ENCODE measurements at regions not wholly inside any gene's neighbourhood (a gene's known extent, or its start where the extent isn't known, plus 50 kb on each side); places are given as distances from the start of the nearest gene placed in this dataset.

DNA sequence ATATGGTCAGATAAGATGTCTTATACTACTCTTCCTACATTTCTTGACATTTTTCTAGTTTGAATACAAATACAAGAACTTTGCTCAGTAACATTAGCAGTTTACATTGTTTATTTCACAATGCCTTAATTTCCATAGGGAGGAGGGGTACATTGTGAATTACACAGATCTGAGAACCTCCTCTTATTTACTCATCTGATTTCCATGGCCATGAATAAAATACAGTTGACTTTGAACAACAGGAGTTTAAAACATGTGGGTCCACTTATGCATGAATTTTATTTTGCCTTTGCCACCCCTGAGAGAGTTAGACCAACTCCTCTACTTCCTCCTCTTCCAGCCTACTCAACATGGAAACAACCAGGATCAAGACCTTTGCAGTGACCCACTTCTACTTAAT is 67.7 kb downstream of the MGST1 start:
- Mint-ChIP-seq H3K9me3 (peaks cover 14% of the 10 kb centered on the region), H3K27ac (no peak overlapping the region), H3K36me3 (no peaks in the 10 kb centered on the region), H3K4me3 (no peak overlapping the region), H3K4me1 (peaks cover 3% of the 10 kb centered on the region; the same call in 1 of the 2 replicates), H3K27me3 (ENCODE audit: low read depth) (no peaks in the 10 kb centered on the region)
- ChIA-PET CTCF (no interaction called here), POLR2A (no interaction called here)
- no peak for ATAC-seq
- TF ChIP-seq NFE2L1 (CRISPR knock-in tag; IDR thresholded peaks at IDR 0.05) = no peak
- TF ChIP-seq E2F1 (CRISPR knock-in tag; IDR thresholded peaks at IDR 0.05) = no peak
- TF ChIP-seq AFF4 (CRISPR knock-in tag; IDR thresholded peaks at IDR 0.05; ENCODE audit: borderline replicate concordance) = no peak
- TF ChIP-seq FOXP1 (CRISPR knock-in tag; IDR thresholded peaks at IDR 0.05; ENCODE audit: borderline replicate concordance) = no peak
- TF ChIP-seq GTF2I (CRISPR knock-in tag; conservative IDR thresholded peaks at IDR 0.05) = no peak
- no peak for TF ChIP-seq JUN (CRISPR knock-in tag; IDR thresholded peaks at IDR 0.05)
- TF ChIP-seq, protein P1, sequence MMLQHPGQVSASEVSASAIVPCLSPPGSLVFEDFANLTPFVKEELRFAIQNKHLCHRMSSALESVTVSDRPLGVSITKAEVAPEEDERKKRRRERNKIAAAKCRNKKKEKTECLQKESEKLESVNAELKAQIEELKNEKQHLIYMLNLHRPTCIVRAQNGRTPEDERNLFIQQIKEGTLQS (CRISPR knock-in tag; conservative IDR thresholded peaks at IDR 0.05) = no peak
- TF ChIP-seq MXD4 (CRISPR knock-in tag; IDR thresholded peaks at IDR 0.05; ENCODE audit: borderline replicate concordance) = no peak
- no peak for TF ChIP-seq JAZF1 (CRISPR knock-in tag; IDR thresholded peaks at IDR 0.05)
- TF ChIP-seq ZMAT4 (CRISPR knock-in tag; IDR thresholded peaks at IDR 0.05) = no peak
- TF ChIP-seq KAT7 (CRISPR knock-in tag; IDR thresholded peaks at IDR 0.05; ENCODE audit: borderline replicate concordance) = no peak
- TF ChIP-seq SOX15 (CRISPR knock-in tag; IDR thresholded peaks at IDR 0.05) = no peak
- no peak for TF ChIP-seq TEAD1 (CRISPR knock-in tag; IDR thresholded peaks at IDR 0.05)
- no peak for TF ChIP-seq ZNF121 (CRISPR knock-in tag; IDR thresholded peaks at IDR 0.05)
- TF ChIP-seq MAX (CRISPR knock-in tag; IDR thresholded peaks at IDR 0.05) = no peak
- no peak for TF ChIP-seq HMGXB4 (CRISPR knock-in tag; IDR thresholded peaks at IDR 0.05)
- DNase-seq (ENCODE audit: low spot score) = no peak

GRCh38 chr12:16417058-16417457 is 69.6 kb downstream of the MGST1 start:
- peaks cover 3% of the 10 kb centered on the region; the same call in 1 of the 2 replicates for H3K4me1 Mint-ChIP-seq
- DNase-seq (ENCODE audit: low spot score) = no peak
- POLR2A ChIA-PET = no interaction called here
- peak; percentile 56; the same call in 1 of the 2 replicates for ATAC-seq
- H3K27me3 Mint-ChIP-seq (ENCODE audit: low read depth) = no peaks in the 10 kb centered on the region
- CTCF ChIA-PET = interaction anchor here (1.1 to 1.5 kb wide), 2 partner anchors 10 to 203 kb away, joined by 3 read pairs; no protein-coding TSS in a partner anchor
- H3K4me3 Mint-ChIP-seq = no peak overlapping the region
- H3K9me3 Mint-ChIP-seq = peaks cover 26% of the 10 kb centered on the region
- H3K27ac Mint-ChIP-seq = no peak overlapping the region
- no peaks in the 10 kb centered on the region for H3K36me3 Mint-ChIP-seq
- TF ChIP-seq STAT6 (CRISPR knock-in tag; conservative IDR thresholded peaks at IDR 0.05; ENCODE audit: low read depth) (no peak), TEAD4 (CRISPR knock-in tag; IDR thresholded peaks at IDR 0.05) (no peak), TP53 (CRISPR knock-in tag; IDR thresholded peaks at IDR 0.05) (no peak), GRHL2 (CRISPR knock-in tag; IDR thresholded peaks at IDR 0.05; ENCODE audit: insufficient replicate concordance, severe bottlenecking) (no peak)
- TF ChIP-seq, protein P2, sequence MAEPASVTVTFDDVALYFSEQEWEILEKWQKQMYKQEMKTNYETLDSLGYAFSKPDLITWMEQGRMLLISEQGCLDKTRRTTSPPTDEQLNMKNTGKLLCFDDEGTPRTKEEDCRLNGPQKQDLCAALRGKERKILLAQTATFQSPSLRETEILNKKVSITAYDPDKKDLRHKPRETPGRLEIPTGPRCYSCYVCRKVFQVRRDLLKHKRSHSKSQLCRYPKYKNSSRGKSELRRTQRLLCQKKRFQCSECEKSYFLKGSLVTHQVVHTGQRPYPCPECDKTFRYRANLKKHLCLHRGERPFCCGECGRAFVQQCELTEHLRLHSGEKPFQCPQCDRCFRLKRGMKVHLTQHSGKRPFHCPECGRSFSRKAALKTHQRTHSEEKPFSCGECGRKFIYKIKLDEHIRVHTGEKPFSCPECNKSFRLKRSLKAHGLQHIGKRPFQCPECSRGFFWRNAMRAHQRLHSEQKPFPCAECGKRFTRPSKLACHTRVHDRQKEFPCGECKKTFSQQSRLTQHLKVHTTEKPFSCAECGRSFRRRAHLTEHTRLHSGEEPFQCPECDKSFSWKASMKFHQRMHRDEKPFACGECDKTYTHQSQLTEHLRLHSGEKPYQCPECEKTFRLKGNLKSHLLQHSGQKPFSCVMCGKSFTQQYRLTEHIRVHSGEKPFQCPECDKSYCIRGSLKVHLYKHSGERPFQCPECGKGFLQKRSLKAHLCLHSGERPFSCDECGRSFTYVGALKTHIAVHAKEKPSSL (CRISPR knock-in tag; conservative IDR thresholded peaks at IDR 0.05) = no peak
- TF ChIP-seq, protein P3, sequence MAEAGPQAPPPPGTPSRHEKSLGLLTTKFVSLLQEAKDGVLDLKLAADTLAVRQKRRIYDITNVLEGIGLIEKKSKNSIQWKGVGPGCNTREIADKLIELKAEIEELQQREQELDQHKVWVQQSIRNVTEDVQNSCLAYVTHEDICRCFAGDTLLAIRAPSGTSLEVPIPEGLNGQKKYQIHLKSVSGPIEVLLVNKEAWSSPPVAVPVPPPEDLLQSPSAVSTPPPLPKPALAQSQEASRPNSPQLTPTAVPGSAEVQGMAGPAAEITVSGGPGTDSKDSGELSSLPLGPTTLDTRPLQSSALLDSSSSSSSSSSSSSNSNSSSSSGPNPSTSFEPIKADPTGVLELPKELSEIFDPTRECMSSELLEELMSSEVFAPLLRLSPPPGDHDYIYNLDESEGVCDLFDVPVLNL (CRISPR knock-in tag; IDR thresholded peaks at IDR 0.05; ENCODE audit: borderline replicate concordance, low read depth) = no peak
